ENCODE measurements at regions not wholly inside any gene's neighbourhood (a gene's known extent, or its start where the extent isn't known, plus 50 kb on each side); places are given as distances from the start of the nearest gene placed in this dataset.
"Not testable (repeated sequence)": the region's sequence is repeated elsewhere in the genome, so short reads cannot be mapped to it uniquely, and the experiment has no call there.

- Histone ChIP-seq H3K36me3 (ENCODE audit: insufficient read depth, low read length) (no peaks in the 10 kb centered on the region), H3K9me3 (ENCODE audit: low read length) (no peaks in the 10 kb centered on the region), H3K9me2 (replicated peaks; ENCODE audit: insufficient read depth, low read length) (no peaks in the 10 kb centered on the region), H3K4me3 (ENCODE audit: low read length) (no peak overlapping the region), H4K20me1 (ENCODE audit: insufficient read depth, low read depth, low read length) (0 out of 2 replicates have a peak, but pooled peaks cover 3% of the 10 kb centered on the region), H3K27ac (ENCODE audit: low read length) (no peak overlapping the region), H3K27me3 (ENCODE audit: low read length) (no peaks in the 10 kb centered on the region), H2AFZ (ENCODE audit: low read length) (no peak overlapping the region), H3K4me1 (ENCODE audit: low read length) (no peaks in the 10 kb centered on the region), H3K4me2 (ENCODE audit: low read depth, low read length, poor library complexity, severe bottlenecking) (no peak overlapping the region), H3K79me2 (ENCODE audit: low read length) (no peaks in the 10 kb centered on the region), H3K9ac (ENCODE audit: low read length) (no peak overlapping the region)
- DNase-seq = no peak
Observed at GRCh38 chr6:144362042-144363018, 77.2 kb downstream of the UTRN start.

GRCh38 chr6:144364208-144364720, 79.1 kb downstream of the UTRN start:
- H3K79me2 ChIP-seq (ENCODE audit: low read length) = no peaks in the 10 kb centered on the region
- H3K27ac ChIP-seq (ENCODE audit: low read length) = no peak overlapping the region

GRCh38 chr6:144364782-144365181, 79.6 kb downstream of the UTRN start:
- H4K20me1 ChIP-seq (ENCODE audit: insufficient read depth, low read depth, low read length) = no peaks in the 10 kb centered on the region
- no peaks in the 10 kb centered on the region for H3K9me3 ChIP-seq (ENCODE audit: low read length)
- no peak overlapping the region for H3K4me2 ChIP-seq (ENCODE audit: low read depth, low read length, poor library complexity, severe bottlenecking)
- H3K4me3 ChIP-seq (ENCODE audit: low read length) = no peak overlapping the region
- H3K79me2 ChIP-seq (ENCODE audit: low read length) = no peaks in the 10 kb centered on the region
- no peaks in the 10 kb centered on the region for H3K27me3 ChIP-seq (ENCODE audit: low read length)
- H3K9me2 ChIP-seq (replicated peaks; ENCODE audit: insufficient read depth, low read length) = no peaks in the 10 kb centered on the region
- no peak overlapping the region for H3K9ac ChIP-seq (ENCODE audit: low read length)
- no peak overlapping the region for H3K27ac ChIP-seq (ENCODE audit: low read length)
- no peak overlapping the region for H2AFZ ChIP-seq (ENCODE audit: low read length)
- DNase-seq = no peak
- no peaks in the 10 kb centered on the region for H3K4me1 ChIP-seq (ENCODE audit: low read length)
- no peaks in the 10 kb centered on the region for H3K36me3 ChIP-seq (ENCODE audit: insufficient read depth, low read length)

More at GRCh38 chr6:144364208-144364720, 79.1 kb downstream of the UTRN start:
- no peak overlapping the region for H3K9ac ChIP-seq (ENCODE audit: low read length)
- no peak for DNase-seq
- H3K4me3 ChIP-seq (ENCODE audit: low read length) = no peak overlapping the region
- H3K36me3 ChIP-seq (ENCODE audit: insufficient read depth, low read length) = no peaks in the 10 kb centered on the region
- no peaks in the 10 kb centered on the region for H3K9me3 ChIP-seq (ENCODE audit: low read length)
- H3K4me1 ChIP-seq (ENCODE audit: low read length) = no peaks in the 10 kb centered on the region
- no peaks in the 10 kb centered on the region for H3K9me2 ChIP-seq (replicated peaks; ENCODE audit: insufficient read depth, low read length)
- no peak overlapping the region for H2AFZ ChIP-seq (ENCODE audit: low read length)
- H3K4me2 ChIP-seq (ENCODE audit: low read depth, low read length, poor library complexity, severe bottlenecking) = no peak overlapping the region
- no peaks in the 10 kb centered on the region for H4K20me1 ChIP-seq (ENCODE audit: insufficient read depth, low read depth, low read length)
- no peaks in the 10 kb centered on the region for H3K27me3 ChIP-seq (ENCODE audit: low read length)

- no peaks in the 10 kb centered on the region for H3K4me1 ChIP-seq (ENCODE audit: low read length)
- H2AFZ ChIP-seq (ENCODE audit: low read length) = no peak overlapping the region
- no peaks in the 10 kb centered on the region for H3K79me2 ChIP-seq (ENCODE audit: low read length)
- no peaks in the 10 kb centered on the region for H3K36me3 ChIP-seq (ENCODE audit: insufficient read depth, low read length)
- no peak overlapping the region for H3K4me3 ChIP-seq (ENCODE audit: low read length)
- H3K9me3 ChIP-seq (ENCODE audit: low read length) = no peaks in the 10 kb centered on the region
- no peaks in the 10 kb centered on the region for H4K20me1 ChIP-seq (ENCODE audit: insufficient read depth, low read depth, low read length)
- no peaks in the 10 kb centered on the region for H3K27me3 ChIP-seq (ENCODE audit: low read length)
- H3K27ac ChIP-seq (ENCODE audit: low read length) = no peak overlapping the region
- H3K4me2 ChIP-seq (ENCODE audit: low read depth, low read length, poor library complexity, severe bottlenecking) = no peak overlapping the region
- H3K9ac ChIP-seq (ENCODE audit: low read length) = no peak overlapping the region
- H3K9me2 ChIP-seq (replicated peaks; ENCODE audit: insufficient read depth, low read length) = no peaks in the 10 kb centered on the region
- DNase-seq = no peak
Observed at GRCh38 chr6:144365271-144365670, 80.1 kb downstream of the UTRN start.

GRCh38 chr6:144369696-144370095, 84.6 kb downstream of the UTRN start:
- H3K9me2 ChIP-seq (replicated peaks; ENCODE audit: insufficient read depth, low read length); H3K27me3 ChIP-seq (ENCODE audit: low read length); H2AFZ ChIP-seq (ENCODE audit: low read length); H3K36me3 ChIP-seq (ENCODE audit: insufficient read depth, low read length); DNase-seq; H3K9me3 ChIP-seq (ENCODE audit: low read length); H3K9ac ChIP-seq (ENCODE audit: low read length); H4K20me1 ChIP-seq (ENCODE audit: insufficient read depth, low read depth, low read length); H3K4me2 ChIP-seq (ENCODE audit: low read depth, low read length, poor library complexity, severe bottlenecking); H3K4me3 ChIP-seq (ENCODE audit: low read length); H3K4me1 ChIP-seq (ENCODE audit: low read length); H3K27ac ChIP-seq (ENCODE audit: low read length); H3K79me2 ChIP-seq (ENCODE audit: low read length): not testable (repeated sequence)

- H3K27me3 ChIP-seq (ENCODE audit: low read length) = no peaks in the 10 kb centered on the region
- H2AFZ ChIP-seq (ENCODE audit: low read length) = no peak overlapping the region
- no peak overlapping the region for H3K9ac ChIP-seq (ENCODE audit: low read length)
- H3K27ac ChIP-seq (ENCODE audit: low read length) = no peak overlapping the region
- no peaks in the 10 kb centered on the region for H3K9me2 ChIP-seq (replicated peaks; ENCODE audit: insufficient read depth, low read length)
- H3K36me3 ChIP-seq (ENCODE audit: insufficient read depth, low read length) = no peaks in the 10 kb centered on the region
- no peaks in the 10 kb centered on the region for H3K4me1 ChIP-seq (ENCODE audit: low read length)
- H3K79me2 ChIP-seq (ENCODE audit: low read length) = no peaks in the 10 kb centered on the region
- H4K20me1 ChIP-seq (ENCODE audit: insufficient read depth, low read depth, low read length) = 0 out of 2 replicates have a peak, but pooled peaks cover 5% of the 10 kb centered on the region
- DNase-seq = no peak
- no peak overlapping the region for H3K4me3 ChIP-seq (ENCODE audit: low read length)
- H3K9me3 ChIP-seq (ENCODE audit: low read length) = no peaks in the 10 kb centered on the region
- no peak overlapping the region for H3K4me2 ChIP-seq (ENCODE audit: low read depth, low read length, poor library complexity, severe bottlenecking)
Observed at GRCh38 chr6:144372116-144372515, 87.0 kb downstream of the UTRN start.

- Histone ChIP-seq H2AFZ (ENCODE audit: low read length) (no peak overlapping the region), H3K27ac (ENCODE audit: low read length) (no peak overlapping the region), H3K4me1 (ENCODE audit: low read length) (no peaks in the 10 kb centered on the region), H3K4me2 (ENCODE audit: low read depth, low read length, poor library complexity, severe bottlenecking) (no peak overlapping the region), H3K79me2 (ENCODE audit: low read length) (no peaks in the 10 kb centered on the region), H4K20me1 (ENCODE audit: insufficient read depth, low read depth, low read length) (0 out of 2 replicates have a peak, but pooled peaks cover 5% of the 10 kb centered on the region), H3K36me3 (ENCODE audit: insufficient read depth, low read length) (no peaks in the 10 kb centered on the region), H3K9ac (ENCODE audit: low read length) (no peak overlapping the region), H3K9me3 (ENCODE audit: low read length) (no peaks in the 10 kb centered on the region), H3K27me3 (ENCODE audit: low read length) (no peaks in the 10 kb centered on the region), H3K4me3 (ENCODE audit: low read length) (no peak overlapping the region), H3K9me2 (replicated peaks; ENCODE audit: insufficient read depth, low read length) (no peaks in the 10 kb centered on the region)
- no peak for DNase-seq
Observed at GRCh38 chr6:144372611-144373594, 87.8 kb downstream of the UTRN start.

GRCh38 chr6:144374525-144374924, 89.4 kb downstream of the UTRN start:
- not testable (repeated sequence) for H4K20me1 ChIP-seq (ENCODE audit: insufficient read depth, low read depth, low read length); H3K27me3 ChIP-seq (ENCODE audit: low read length); H3K9me3 ChIP-seq (ENCODE audit: low read length); H3K4me3 ChIP-seq (ENCODE audit: low read length); H3K4me2 ChIP-seq (ENCODE audit: low read depth, low read length, poor library complexity, severe bottlenecking); DNase-seq; H3K9me2 ChIP-seq (replicated peaks; ENCODE audit: insufficient read depth, low read length); H3K36me3 ChIP-seq (ENCODE audit: insufficient read depth, low read length); H3K9ac ChIP-seq (ENCODE audit: low read length); H3K4me1 ChIP-seq (ENCODE audit: low read length); H2AFZ ChIP-seq (ENCODE audit: low read length); H3K79me2 ChIP-seq (ENCODE audit: low read length); H3K27ac ChIP-seq (ENCODE audit: low read length)
